H9 (cell line): ENCODE measurements at regions not wholly inside any gene's neighbourhood (a gene's known extent, or its start where the extent isn't known, plus 50 kb on each side); places are given as distances from the start of the nearest gene placed in this dataset.

Source experiments
- DNase-seq: peaks from one replicate; pipeline ENCODE4 v3.0.0-alpha.2; 2017
- H2AFZ ChIP-seq: one replicate; pipeline ENCODE4 v1.6.1; 2013; ENCODE audit warnings: mild to moderate bottlenecking, low read length, control low read depth, moderate library complexity
- H2AK5ac ChIP-seq: 2 replicates; pipeline ENCODE4 v1.6.1; 2013; ENCODE audit warnings: low read length, control low read depth, mixed read lengths; ENCODE audit not compliant: insufficient read length
- H2BK120ac ChIP-seq: one replicate; pipeline ENCODE4 v1.6.1; 2013; ENCODE audit warnings: low read depth, mild to moderate bottlenecking, low read length, control low read depth, inconsistent platforms; ENCODE audit not compliant: poor library complexity, severe bottlenecking
- H2BK12ac ChIP-seq: 2 replicates; pipeline ENCODE4 v1.6.1; 2013; ENCODE audit warnings: low read length, control low read depth, mixed read lengths, low read depth; ENCODE audit not compliant: insufficient read length
- H2BK15ac ChIP-seq: 2 replicates; pipeline ENCODE4 v1.6.1; 2013; ENCODE audit warnings: low read depth, low read length, control low read depth
- H2BK20ac ChIP-seq: one replicate; pipeline ENCODE4 v1.6.1; 2013; ENCODE audit warnings: low read depth, mild to moderate bottlenecking, low read length, control low read depth, inconsistent platforms; ENCODE audit not compliant: poor library complexity, severe bottlenecking
- H2BK5ac ChIP-seq: 2 replicates; pipeline ENCODE4 v1.6.1; 2013; ENCODE audit warnings: low read length, control low read depth, mixed read lengths; ENCODE audit not compliant: insufficient read length
- H3K14ac ChIP-seq: 2 replicates; pipeline ENCODE4 v1.6.1; 2013; ENCODE audit warnings: low read length, control low read depth; ENCODE audit not compliant: insufficient read depth
- H3K18ac ChIP-seq: 2 replicates; pipeline ENCODE4 v1.6.1; 2013; ENCODE audit warnings: low read depth, mild to moderate bottlenecking, mixed read lengths, low read length, control low read depth; ENCODE audit not compliant: insufficient read length
- H3K23ac ChIP-seq: 2 replicates; pipeline ENCODE4 v1.6.1; 2013; ENCODE audit warnings: low read length, control low read depth, mixed read lengths, low read depth; ENCODE audit not compliant: insufficient read length
- H3K23me2 ChIP-seq: 2 replicates; pipeline ENCODE4 v1.6.1; 2013; ENCODE audit warnings: low read depth, mild to moderate bottlenecking, mixed read lengths, low read length, control low read depth; ENCODE audit not compliant: insufficient read length, poor library complexity, severe bottlenecking
- H3K27ac ChIP-seq: 2 replicates; pipeline ENCODE4 v1.5.1; 2013; ENCODE audit warnings: low read length, control low read depth, mixed read lengths, low read depth; ENCODE audit not compliant: insufficient read length
- H3K27me3 ChIP-seq: 2 replicates; pipeline ENCODE4 v1.6.1; 2013; ENCODE audit warnings: low read length, control low read depth, inconsistent platforms; ENCODE audit not compliant: insufficient read depth
- H3K4ac ChIP-seq: 2 replicates; pipeline ENCODE4 v1.6.1; 2013; ENCODE audit warnings: low read depth, mild to moderate bottlenecking, control low read depth, inconsistent platforms, low read length, moderate library complexity
- H3K4me1 ChIP-seq: 2 replicates; pipeline ENCODE4 v1.6.1; 2013; ENCODE audit warnings: low read length, control low read depth, inconsistent platforms; ENCODE audit not compliant: insufficient read depth
- H3K4me2 ChIP-seq: 2 replicates; pipeline ENCODE4 v1.6.1; 2013; ENCODE audit warnings: low read length, control low read depth, mixed read lengths; ENCODE audit not compliant: insufficient read length, insufficient read depth
- H3K56ac ChIP-seq: 2 replicates; pipeline ENCODE4 v1.6.1; 2013; ENCODE audit warnings: low read depth, mild to moderate bottlenecking, mixed read lengths, low read length, control low read depth; ENCODE audit not compliant: insufficient read length
- H3K79me1 ChIP-seq: 2 replicates; pipeline ENCODE4 v1.6.1; 2013; ENCODE audit warnings: low read depth, mild to moderate bottlenecking, moderate library complexity, low read length, control low read depth, inconsistent platforms; ENCODE audit not compliant: insufficient read depth, poor library complexity, severe bottlenecking
- H3K79me2 ChIP-seq: 2 replicates; pipeline ENCODE4 v1.6.1; 2013; ENCODE audit warnings: low read length, control low read depth, inconsistent platforms; ENCODE audit not compliant: insufficient read depth
- H3K9ac ChIP-seq: 2 replicates; pipeline ENCODE4 v1.6.1; 2013; ENCODE audit warnings: low read length, control low read depth, mixed read lengths; ENCODE audit not compliant: insufficient read length; ENCODE audit errors: extremely low read depth
- H3K9me3 ChIP-seq: one replicate; pipeline ENCODE4 v1.6.1; 2013; ENCODE audit warnings: low read depth, low read length, inconsistent platforms; ENCODE audit not compliant: control insufficient read depth
- H3T11ph ChIP-seq: one replicate; pipeline ENCODE4 v1.6.1; 2013; ENCODE audit warnings: mild to moderate bottlenecking, low read length, control low read depth, inconsistent platforms
- H4K20me1 ChIP-seq: one replicate; pipeline ENCODE4 v1.6.1; 2013; ENCODE audit not compliant: control insufficient read depth, insufficient read length, insufficient read depth
- H4K5ac ChIP-seq: 2 replicates; pipeline ENCODE4 v1.6.1; 2013; ENCODE audit warnings: low read depth, mild to moderate bottlenecking, mixed read lengths, low read length, control low read depth; ENCODE audit not compliant: insufficient read length
- H4K8ac ChIP-seq: replicated peaks from 2 replicates; pipeline ENCODE4 v1.6.1; 2013; ENCODE audit warnings: low read length, control low read depth, mixed read lengths, low read depth; ENCODE audit not compliant: insufficient read length
- H4K91ac ChIP-seq: 2 replicates; pipeline ENCODE4 v1.6.1; 2013; ENCODE audit warnings: low read depth, mild to moderate bottlenecking, moderate library complexity, mixed read lengths, low read length, control low read depth; ENCODE audit not compliant: insufficient read length
- H3K27ac Mint-ChIP-seq, 3 experiments: 2 replicates in 2 of 3; 3 replicates in 1 of 3; pipeline ENCODE4 v1.8.0; 2020 to 2021; ENCODE audit warnings: mixed read lengths in 3 of 3, mild to moderate bottlenecking in 1 of 3, moderate library complexity in 1 of 3
- H3K27me3 Mint-ChIP-seq: 2 replicates; pipeline ENCODE4 v1.8.0; 2021; ENCODE audit warnings: low read depth, mild to moderate bottlenecking, moderate library complexity, mixed read lengths
- H3K36me3 Mint-ChIP-seq, 3 experiments: 2 replicates in 2 of 3; 3 replicates in 1 of 3; pipeline ENCODE4 v1.8.0; 2020 to 2021; ENCODE audit warnings: low read depth in 3 of 3, mixed read lengths in 3 of 3; ENCODE audit not compliant: insufficient read depth in 1 of 3
- H3K4me1 Mint-ChIP-seq, 2 experiments: 2 replicates each; pipeline ENCODE4 v1.8.0; 2020; ENCODE audit warnings: mixed read lengths in 2 of 2
- H3K4me3 Mint-ChIP-seq, 2 experiments: 2 replicates in 1 of 2; 3 replicates in 1 of 2; pipeline ENCODE4 v1.8.0; 2020 to 2021; ENCODE audit warnings: mild to moderate bottlenecking in 2 of 2, mixed read lengths in 2 of 2, moderate library complexity in 1 of 2
- H3K9me3 Mint-ChIP-seq, 2 experiments: 2 replicates in 1 of 2; 3 replicates in 1 of 2; pipeline ENCODE4 v1.8.0; 2020; ENCODE audit warnings: mild to moderate bottlenecking in 2 of 2, mixed read lengths in 2 of 2, moderate library complexity in 1 of 2
- WGBS: extraction: QIAGEN DNeasy Blood & Tissue Kit; methylation state at CpG from one replicate; pipeline ENCODE4 v1.1.7; 2013; ENCODE audit warnings: missing lambda C conversion rate, low lambda C conversion rate, mixed read lengths; ENCODE audit not compliant: insufficient read length; ENCODE audit errors: extremely low coverage; 5-methylcytosine and 5-hydroxymethylcytosine counted together
- TF ChIP-seq, protein P1 (sequence below): fragments of 200-600 bp; sonication (generic); conservative IDR thresholded peaks from 3 replicates; pipeline ENCODE4 v1.8.0; 2021; ENCODE audit warnings: antibody characterized with exemption, mild to moderate bottlenecking

GRCh38 chr6:147138835-147139234 is 65.4 kb upstream of the STXBP5 start:
- Histone ChIP-seq H3K14ac (no peak overlapping the region), H2BK5ac (no peak overlapping the region), H3K56ac (no peak overlapping the region), H3K18ac (no peak overlapping the region), H4K20me1 (no peaks in the 10 kb centered on the region), H2AK5ac (no peak overlapping the region), H2BK20ac (no peak overlapping the region), H3K4ac (no peak overlapping the region), H3K23me2 (no peaks in the 10 kb centered on the region), H4K5ac (no peak overlapping the region), H2BK120ac (no peak overlapping the region), H3K79me1 (no peaks in the 10 kb centered on the region), H4K8ac (no peak overlapping the region), H3K4me1 (no peaks in the 10 kb centered on the region), H2BK15ac (no peak overlapping the region), H3K27me3 (no peaks in the 10 kb centered on the region), H3K4me2 (no peak overlapping the region), H3K23ac (no peak overlapping the region), H3K9me3 (no peaks in the 10 kb centered on the region), H3K27ac (no peak overlapping the region), H2BK12ac (no peak overlapping the region), H3K9ac (no peak overlapping the region), H3K79me2 (no peaks in the 10 kb centered on the region), H2AFZ (no peak overlapping the region), H3T11ph (no peak overlapping the region), H4K91ac (no peak overlapping the region)
- no peaks in the 10 kb centered on the region for H3K36me3 Mint-ChIP-seq
- TF ChIP-seq, protein P1, sequence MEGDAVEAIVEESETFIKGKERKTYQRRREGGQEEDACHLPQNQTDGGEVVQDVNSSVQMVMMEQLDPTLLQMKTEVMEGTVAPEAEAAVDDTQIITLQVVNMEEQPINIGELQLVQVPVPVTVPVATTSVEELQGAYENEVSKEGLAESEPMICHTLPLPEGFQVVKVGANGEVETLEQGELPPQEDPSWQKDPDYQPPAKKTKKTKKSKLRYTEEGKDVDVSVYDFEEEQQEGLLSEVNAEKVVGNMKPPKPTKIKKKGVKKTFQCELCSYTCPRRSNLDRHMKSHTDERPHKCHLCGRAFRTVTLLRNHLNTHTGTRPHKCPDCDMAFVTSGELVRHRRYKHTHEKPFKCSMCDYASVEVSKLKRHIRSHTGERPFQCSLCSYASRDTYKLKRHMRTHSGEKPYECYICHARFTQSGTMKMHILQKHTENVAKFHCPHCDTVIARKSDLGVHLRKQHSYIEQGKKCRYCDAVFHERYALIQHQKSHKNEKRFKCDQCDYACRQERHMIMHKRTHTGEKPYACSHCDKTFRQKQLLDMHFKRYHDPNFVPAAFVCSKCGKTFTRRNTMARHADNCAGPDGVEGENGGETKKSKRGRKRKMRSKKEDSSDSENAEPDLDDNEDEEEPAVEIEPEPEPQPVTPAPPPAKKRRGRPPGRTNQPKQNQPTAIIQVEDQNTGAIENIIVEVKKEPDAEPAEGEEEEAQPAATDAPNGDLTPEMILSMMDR, result no peak
- no peak overlapping the region for H3K27ac Mint-ChIP-seq
- H3K27me3 Mint-ChIP-seq, result no peaks in the 10 kb centered on the region
- no peak for DNase-seq
- no peak overlapping the region for H3K4me3 Mint-ChIP-seq
- no CpG with 5 or more reads among the region's 3 CpGs for WGBS
- peaks cover 15% of the 10 kb centered on the region in 2 experiments for H3K4me1 Mint-ChIP-seq
- no peaks in the 10 kb centered on the region; a peak in 1 of 5 replicates for H3K9me3 Mint-ChIP-seq
